K562 (cell line): ENCODE measurements at regions not wholly inside any gene's neighbourhood (a gene's known extent, or its start where the extent isn't known, plus 50 kb on each side); places are given as distances from the start of the nearest gene placed in this dataset.

ENCODE experiments used
- EP300 ChIP-seq: IDR thresholded peaks from 2 replicates; pipeline ENCODE4 v1.6.1; 2012; ENCODE audit warnings: low read length, improper control_type of control experiment
- GABPB1 ChIP-seq: sonication (generic); formaldehyde crosslinking; IDR thresholded peaks from 2 replicates; pipeline ENCODE4 v1.8.0; 2022; ENCODE audit warnings: mild to moderate bottlenecking, missing genetic modification reagents
- TF ChIP-seq, protein P1 (sequence below), 3 experiments: IDR thresholded peaks in 2 of 3; conservative IDR thresholded peaks in 1 of 3; 2 replicates each; pipeline ENCODE4 v1.5.1; 2011 to 2012; ENCODE audit warnings: low read length in 3 of 3, mild to moderate bottlenecking in 3 of 3, control low read depth in 2 of 3, improper control_type of control experiment in 1 of 3, inconsistent platforms in 1 of 3, low read depth in 1 of 3, mixed read lengths in 1 of 3, moderate library complexity in 1 of 3; ENCODE audit not compliant: insufficient read depth in 2 of 3
- TF ChIP-seq, protein P2 (sequence below): sonication (generic); IDR thresholded peaks from 2 replicates; pipeline ENCODE4 v1.6.1; 2016
- TF ChIP-seq, protein P3 (sequence below): fragments of 250-450 bp; sonication (Bioruptor Pico); IDR thresholded peaks from 2 replicates; pipeline ENCODE4 v1.8.0; 2022; ENCODE audit warnings: inconsistent platforms

DNA sequence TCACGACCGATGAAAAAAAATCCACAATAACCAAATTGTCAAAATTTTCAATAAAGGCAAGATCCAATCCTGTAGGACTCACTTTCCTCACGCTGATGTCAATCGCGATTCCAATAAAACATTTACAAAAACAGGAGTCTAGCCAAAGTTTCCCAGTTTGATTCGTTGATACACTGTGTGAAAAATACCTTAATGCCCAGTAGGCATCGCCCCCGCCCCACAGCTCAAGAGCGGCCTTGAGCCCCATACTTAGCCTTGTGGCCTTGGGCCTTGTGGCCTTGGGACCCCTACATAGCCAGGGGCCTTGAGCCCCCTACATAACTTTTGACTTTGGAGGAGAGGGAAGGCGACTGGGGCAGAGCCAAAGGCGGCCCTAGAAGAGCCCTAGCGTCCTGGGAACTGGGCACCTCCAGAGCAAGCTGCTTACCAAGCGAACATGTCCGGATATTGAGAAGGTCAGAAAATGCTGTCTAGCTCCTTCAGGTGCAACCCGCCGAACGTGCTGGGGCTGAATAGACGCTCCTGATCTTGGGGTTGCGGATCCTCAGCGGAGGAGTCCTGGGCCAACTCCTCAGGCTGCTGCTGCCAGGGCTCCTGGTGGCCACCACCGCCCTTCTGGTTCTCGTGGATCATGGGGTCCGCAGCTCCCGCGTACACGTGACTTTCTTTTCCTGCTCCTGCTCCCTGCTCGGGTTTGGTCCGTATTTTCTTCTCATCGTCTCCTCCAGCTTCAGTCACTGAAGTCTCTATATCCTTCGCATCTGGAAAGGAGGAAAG, 62.9 kb downstream of the RHOXF2B start:
- no peak for TF ChIP-seq EP300
- TF ChIP-seq, protein P1, sequence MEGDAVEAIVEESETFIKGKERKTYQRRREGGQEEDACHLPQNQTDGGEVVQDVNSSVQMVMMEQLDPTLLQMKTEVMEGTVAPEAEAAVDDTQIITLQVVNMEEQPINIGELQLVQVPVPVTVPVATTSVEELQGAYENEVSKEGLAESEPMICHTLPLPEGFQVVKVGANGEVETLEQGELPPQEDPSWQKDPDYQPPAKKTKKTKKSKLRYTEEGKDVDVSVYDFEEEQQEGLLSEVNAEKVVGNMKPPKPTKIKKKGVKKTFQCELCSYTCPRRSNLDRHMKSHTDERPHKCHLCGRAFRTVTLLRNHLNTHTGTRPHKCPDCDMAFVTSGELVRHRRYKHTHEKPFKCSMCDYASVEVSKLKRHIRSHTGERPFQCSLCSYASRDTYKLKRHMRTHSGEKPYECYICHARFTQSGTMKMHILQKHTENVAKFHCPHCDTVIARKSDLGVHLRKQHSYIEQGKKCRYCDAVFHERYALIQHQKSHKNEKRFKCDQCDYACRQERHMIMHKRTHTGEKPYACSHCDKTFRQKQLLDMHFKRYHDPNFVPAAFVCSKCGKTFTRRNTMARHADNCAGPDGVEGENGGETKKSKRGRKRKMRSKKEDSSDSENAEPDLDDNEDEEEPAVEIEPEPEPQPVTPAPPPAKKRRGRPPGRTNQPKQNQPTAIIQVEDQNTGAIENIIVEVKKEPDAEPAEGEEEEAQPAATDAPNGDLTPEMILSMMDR (IDR thresholded peaks at IDR 0.05 in 2 of 3, conservative IDR thresholded peaks at IDR 0.05 in 1 of 3; ENCODE audit: insufficient read depth in 2 of 3, low read depth in 1 of 3, low read length in 3 of 3) = no peak
- TF ChIP-seq, protein P2, sequence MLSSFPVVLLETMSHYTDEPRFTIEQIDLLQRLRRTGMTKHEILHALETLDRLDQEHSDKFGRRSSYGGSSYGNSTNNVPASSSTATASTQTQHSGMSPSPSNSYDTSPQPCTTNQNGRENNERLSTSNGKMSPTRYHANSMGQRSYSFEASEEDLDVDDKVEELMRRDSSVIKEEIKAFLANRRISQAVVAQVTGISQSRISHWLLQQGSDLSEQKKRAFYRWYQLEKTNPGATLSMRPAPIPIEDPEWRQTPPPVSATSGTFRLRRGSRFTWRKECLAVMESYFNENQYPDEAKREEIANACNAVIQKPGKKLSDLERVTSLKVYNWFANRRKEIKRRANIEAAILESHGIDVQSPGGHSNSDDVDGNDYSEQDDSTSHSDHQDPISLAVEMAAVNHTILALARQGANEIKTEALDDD = no peak
- TF ChIP-seq, protein P3, sequence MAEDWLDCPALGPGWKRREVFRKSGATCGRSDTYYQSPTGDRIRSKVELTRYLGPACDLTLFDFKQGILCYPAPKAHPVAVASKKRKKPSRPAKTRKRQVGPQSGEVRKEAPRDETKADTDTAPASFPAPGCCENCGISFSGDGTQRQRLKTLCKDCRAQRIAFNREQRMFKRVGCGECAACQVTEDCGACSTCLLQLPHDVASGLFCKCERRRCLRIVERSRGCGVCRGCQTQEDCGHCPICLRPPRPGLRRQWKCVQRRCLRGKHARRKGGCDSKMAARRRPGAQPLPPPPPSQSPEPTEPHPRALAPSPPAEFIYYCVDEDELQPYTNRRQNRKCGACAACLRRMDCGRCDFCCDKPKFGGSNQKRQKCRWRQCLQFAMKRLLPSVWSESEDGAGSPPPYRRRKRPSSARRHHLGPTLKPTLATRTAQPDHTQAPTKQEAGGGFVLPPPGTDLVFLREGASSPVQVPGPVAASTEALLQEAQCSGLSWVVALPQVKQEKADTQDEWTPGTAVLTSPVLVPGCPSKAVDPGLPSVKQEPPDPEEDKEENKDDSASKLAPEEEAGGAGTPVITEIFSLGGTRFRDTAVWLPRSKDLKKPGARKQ (CRISPR knock-in tag) = no peak
- TF ChIP-seq GABPB1 (CRISPR knock-in tag) = no peak
